GM19468 (cell line): ENCODE measurements at regions not wholly inside any gene's neighbourhood (a gene's known extent, or its start where the extent isn't known, plus 50 kb on each side); places are given as distances from the start of the nearest gene placed in this dataset.

Source experiments
- ATAC-seq: cut with Tn5 transposase; IDR thresholded peaks from one replicate; pipeline ENCODE4 v1.9.1; 2021; ENCODE audit warnings: mild to moderate bottlenecking, moderate library complexity, moderate number of reproducible peaks; ENCODE audit not compliant: unreplicated experiment; ENCODE audit errors: extremely low read depth

- no peak for ATAC-seq
These were observed 72.7 kb upstream of the FUT8 start for GRCh38 chr14:65339866-65340265.

DNA sequence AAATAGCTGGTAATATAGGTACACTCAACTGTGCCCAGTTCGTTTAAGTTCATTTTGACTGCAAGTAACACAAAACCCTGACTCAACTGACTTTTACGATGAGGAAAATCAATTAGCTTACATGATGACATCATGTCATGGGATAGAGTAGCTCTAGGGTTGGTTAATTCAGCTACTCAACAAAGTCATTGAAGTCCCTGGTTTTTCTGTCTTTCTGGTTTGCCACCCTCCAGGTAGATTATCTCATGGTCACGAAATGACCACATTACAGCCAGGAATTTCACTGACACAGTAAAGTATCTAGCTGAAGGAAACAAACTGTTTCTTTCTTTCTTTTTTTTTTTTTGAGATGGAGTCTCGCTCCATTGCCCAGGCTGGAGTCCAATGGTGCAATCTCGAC, 68.5 kb upstream of the FUT8 start:
- ATAC-seq: no peak

- no peak for ATAC-seq
These were observed 67.3 kb upstream of the FUT8 start for GRCh38 chr14:65345266-65345665.

DNA sequence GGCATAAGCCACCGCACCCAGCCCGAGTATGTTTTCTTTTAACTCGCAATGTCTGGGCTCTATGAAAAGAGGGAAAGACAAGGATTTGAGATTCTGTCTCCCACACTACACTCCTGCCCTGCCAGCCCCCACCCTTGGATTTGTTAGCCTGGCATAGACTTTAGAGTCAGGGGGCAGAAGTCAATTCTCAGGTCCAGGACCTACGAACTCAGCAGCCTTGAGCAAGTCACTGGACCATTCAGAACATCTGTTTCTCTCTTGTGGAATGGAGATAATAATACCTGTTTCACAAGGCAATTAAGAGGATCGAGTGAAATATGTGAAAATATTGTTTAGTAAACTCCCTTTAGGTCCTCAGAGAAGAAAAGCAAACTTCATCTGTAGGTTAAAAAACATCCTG, 66.1 kb upstream of the FUT8 start:
- ATAC-seq: no peak

- ATAC-seq: no peak
These were observed 65.6 kb upstream of the FUT8 start for GRCh38 chr14:65346895-65347294.

GRCh38 chr14:65348137-65348536, 64.4 kb upstream of the FUT8 start:
- no peak for ATAC-seq

DNA sequence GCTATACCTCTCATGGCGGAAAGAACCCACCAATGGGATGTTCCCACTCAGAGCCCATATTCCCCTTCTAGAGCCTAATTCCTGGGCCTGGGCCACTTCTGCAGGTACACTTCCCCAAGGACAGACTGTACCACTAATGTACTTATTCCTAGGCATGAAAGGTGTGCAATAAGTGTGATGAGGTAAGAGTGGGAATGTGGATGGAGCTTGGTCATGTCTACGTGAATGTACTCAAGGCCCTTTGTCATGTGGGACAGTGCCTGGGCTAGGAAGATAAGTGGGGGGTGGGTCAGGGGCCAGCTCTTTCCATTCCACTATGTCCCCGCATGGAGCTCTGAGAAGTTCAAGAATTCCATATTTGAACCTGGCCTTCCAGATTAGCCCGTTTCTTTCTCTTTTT, 63.4 kb upstream of the FUT8 start:
- ATAC-seq: no peak

DNA sequence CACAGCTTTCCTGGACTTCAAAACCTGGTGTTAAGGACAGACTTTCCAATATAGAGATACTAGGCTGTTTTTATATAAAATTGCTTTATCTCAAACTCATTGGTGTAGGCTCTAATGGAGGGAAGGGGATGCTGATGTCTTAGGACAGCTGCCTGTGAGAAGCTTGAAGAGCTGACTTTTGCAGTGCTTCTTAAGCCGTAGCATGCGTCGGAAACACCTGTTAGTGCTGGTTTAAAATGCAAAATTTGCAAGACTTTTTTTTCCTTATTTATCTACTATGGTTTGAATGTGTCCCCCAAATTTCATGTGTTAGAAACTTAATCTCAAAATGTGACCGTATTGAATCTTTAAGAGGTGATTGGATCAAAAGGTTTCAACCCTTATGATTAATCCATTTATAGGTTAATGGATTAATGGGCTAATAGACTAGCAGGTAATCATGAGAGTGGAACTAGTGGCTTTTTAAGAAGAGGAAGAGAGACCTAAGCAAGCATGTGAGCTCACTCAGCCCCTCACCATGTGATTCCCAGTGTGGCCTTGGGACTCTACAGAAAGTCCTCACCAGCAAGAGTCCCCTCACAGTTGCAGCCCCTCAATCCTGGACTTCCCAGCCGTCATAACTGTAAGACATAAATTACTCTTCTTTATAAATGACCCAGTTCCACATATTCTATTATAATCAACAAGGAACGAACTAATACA, 60.9 kb upstream of the FUT8 start:
- no peak for ATAC-seq

- ATAC-seq: no peak
These were observed 59.5 kb upstream of the FUT8 start for GRCh38 chr14:65352964-65353530.

DNA sequence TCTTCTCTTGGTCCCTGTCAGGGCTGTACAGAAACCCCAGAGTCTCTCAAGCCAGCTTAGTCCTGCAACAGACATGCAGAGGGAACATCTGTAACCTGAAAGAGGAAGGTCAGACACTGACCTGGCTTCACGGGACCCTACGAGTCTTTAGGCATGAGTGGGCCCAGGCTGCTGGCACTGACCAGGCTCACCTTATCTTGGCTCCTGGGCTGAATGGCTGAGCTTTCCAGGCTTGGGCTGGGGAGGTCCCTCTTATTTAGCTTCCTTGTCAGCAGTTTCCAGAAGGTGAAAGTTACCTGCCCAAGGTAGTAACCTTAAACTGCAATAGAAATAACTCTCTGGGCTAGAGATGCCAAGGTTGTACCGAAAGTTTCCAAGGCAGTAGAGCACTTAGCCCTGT, 58.4 kb upstream of the FUT8 start:
- no peak for ATAC-seq

- no peak for ATAC-seq
These were observed 57.8 kb upstream of the FUT8 start for GRCh38 chr14:65354715-65355114.

DNA sequence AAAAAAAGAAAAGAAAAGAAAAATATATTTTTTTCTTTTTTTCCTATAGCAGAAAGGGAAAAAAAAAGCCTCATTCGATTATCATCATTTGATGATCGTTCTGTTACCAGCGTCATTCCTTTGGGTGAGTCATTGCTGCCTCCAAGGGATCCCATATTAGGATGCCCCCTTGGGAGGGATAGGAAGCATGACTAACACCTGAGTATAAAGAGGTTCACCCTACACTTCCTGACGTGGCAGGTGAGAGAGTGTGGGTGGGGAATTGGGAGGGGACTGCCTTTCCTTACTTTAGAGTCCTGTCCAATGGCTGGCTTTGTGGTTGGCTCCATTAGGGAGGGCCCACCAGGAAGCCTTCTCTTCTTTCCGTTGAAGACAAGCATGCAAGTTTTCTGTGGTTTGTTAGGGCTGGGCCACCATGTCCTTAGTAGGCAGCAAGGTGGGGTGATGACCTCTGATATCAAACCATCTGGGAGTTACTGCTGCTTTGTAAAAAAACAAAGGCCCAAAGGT, 56.1 kb upstream of the FUT8 start:
- ATAC-seq: no peak

GRCh38 chr14:65357113-65357512, 55.4 kb upstream of the FUT8 start:
- no peak for ATAC-seq

DNA sequence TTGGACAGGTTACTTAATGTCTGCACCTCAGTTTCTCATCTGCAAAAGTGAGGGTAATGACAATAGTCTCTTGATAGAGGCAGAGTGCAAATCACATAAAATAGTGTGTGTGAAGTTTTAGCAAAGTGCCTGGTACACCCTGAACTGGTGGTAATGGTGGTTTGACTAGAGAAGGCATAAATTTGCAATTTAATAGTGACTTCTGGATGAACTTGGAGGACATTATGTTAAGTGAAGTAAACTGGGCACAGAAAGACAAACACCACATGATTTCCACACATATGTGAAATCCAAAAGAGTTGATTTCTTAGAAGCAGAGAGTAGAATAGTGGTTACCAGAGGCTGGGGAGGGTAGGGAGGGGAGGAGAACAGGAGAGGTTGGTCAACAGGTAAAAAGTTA, 54.8 kb upstream of the FUT8 start:
- no peak for ATAC-seq

GRCh38 chr14:65359503-65359902, 53.0 kb upstream of the FUT8 start:
- no peak for ATAC-seq

DNA sequence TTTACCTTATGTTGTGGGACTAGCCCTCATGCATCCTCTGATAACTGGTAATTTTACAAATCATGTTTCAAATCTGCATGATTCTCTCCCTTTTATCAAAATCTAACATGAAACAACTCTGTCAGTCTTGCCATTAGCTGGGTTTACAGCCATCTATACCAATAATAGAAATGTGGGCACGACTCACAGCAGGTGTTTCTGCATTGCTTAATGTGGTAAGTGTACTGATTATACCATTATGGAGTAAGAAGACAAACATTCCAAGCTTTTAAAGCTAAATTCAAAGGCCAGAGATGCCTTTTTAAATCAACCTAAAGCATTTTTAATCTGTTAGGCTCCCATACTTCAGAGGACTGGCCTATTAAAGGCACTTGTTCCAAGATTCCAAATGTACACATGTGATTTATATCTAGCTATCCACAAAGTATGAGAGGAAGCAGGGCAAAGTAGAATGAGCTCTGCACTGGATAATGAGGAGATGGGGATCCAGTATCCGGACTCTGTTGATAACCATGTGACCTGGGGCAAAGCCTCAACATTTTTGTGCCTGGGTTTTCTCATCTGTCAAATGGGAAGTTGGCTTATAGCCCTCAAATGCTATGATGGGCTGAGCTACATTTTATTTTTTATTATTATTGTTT, 52.3 kb upstream of the FUT8 start:
- ATAC-seq: no peak

GRCh38 chr14:65361920-65362319, 50.6 kb upstream of the FUT8 start:
- ATAC-seq: no peak
